Natural killer cell (primary cell): ENCODE measurements at regions not wholly inside any gene's neighbourhood (a gene's known extent, or its start where the extent isn't known, plus 50 kb on each side); places are given as distances from the start of the nearest gene placed in this dataset.

ENCODE experiments used
- ATAC-seq, 3 donors: fragments of 150-1000 bp in 2 of 3; fragments of 200-7000 bp in 1 of 3; cut with Tn5 transposase; 1 replicate in 1 of 3; 2 replicates in 2 of 3; pipeline ENCODE4 v1.10.0; 2021; ENCODE audit warnings: mild to moderate bottlenecking in 2 of 3, moderate library complexity in 2 of 3
- DNase-seq, 2 donors: peaks; one replicate each; pipeline versions ENCODE4 v3.0.0 to v3.0.0-alpha.2; 2013 to 2021; ENCODE audit warnings: mixed read lengths in 1 of 2
- H3K27ac ChIP-seq: one replicate; pipeline ENCODE4 v1.5.1; 2013; ENCODE audit warnings: mild to moderate bottlenecking, low read length
- H3K27me3 ChIP-seq: one replicate; pipeline ENCODE4 v1.6.1; 2013; ENCODE audit warnings: low read length; ENCODE audit not compliant: control insufficient read depth, insufficient read depth
- H3K36me3 ChIP-seq: one replicate; pipeline ENCODE4 v1.6.1; 2013; ENCODE audit warnings: low read length; ENCODE audit not compliant: control insufficient read depth, insufficient read depth
- H3K4me1 ChIP-seq: one replicate; pipeline ENCODE4 v1.6.1; 2013; ENCODE audit warnings: low read length; ENCODE audit not compliant: control insufficient read depth, insufficient read depth
- H3K4me3 ChIP-seq: one replicate; pipeline ENCODE4 v1.5.1; 2013; ENCODE audit warnings: low read length
- H3K9me3 ChIP-seq: one replicate; pipeline ENCODE4 v1.6.1; 2013; ENCODE audit warnings: low read length; ENCODE audit not compliant: control insufficient read depth, insufficient read depth
- H3K27ac Mint-ChIP-seq, 2 donors: one replicate each; pipeline ENCODE4 v1.8.0; 2022; ENCODE audit warnings: mild to moderate bottlenecking in 2 of 2, mixed read lengths in 2 of 2, moderate library complexity in 1 of 2
- H3K27me3 Mint-ChIP-seq, 2 donors: one replicate each; pipeline ENCODE4 v1.8.0; 2022; ENCODE audit warnings: low read depth in 2 of 2, mixed read lengths in 2 of 2
- H3K36me3 Mint-ChIP-seq: one replicate; pipeline ENCODE4 v1.8.0; 2022; ENCODE audit warnings: mixed read lengths
- H3K4me1 Mint-ChIP-seq, 2 donors: one replicate each; pipeline ENCODE4 v1.8.0; 2022; ENCODE audit warnings: mixed read lengths in 2 of 2
- H3K4me3 Mint-ChIP-seq: one replicate; pipeline ENCODE4 v1.8.0; 2022; ENCODE audit warnings: mild to moderate bottlenecking, moderate library complexity, mixed read lengths
- H3K9me3 Mint-ChIP-seq, 2 donors: one replicate each; pipeline ENCODE4 v1.8.0; 2022; ENCODE audit warnings: mixed read lengths in 2 of 2
- CTCF ChIP-seq: fragments of 200-600 bp; IDR thresholded peaks from one replicate; pipeline ENCODE4 v1.8.0; 2022; ENCODE audit warnings: antibody characterized with exemption
- WGBS: methylation state at CpG from one replicate; pipeline ENCODE4 v1.1.7; 2013; ENCODE audit warnings: missing lambda C conversion rate; ENCODE audit not compliant: insufficient coverage; 5-methylcytosine and 5-hydroxymethylcytosine counted together
- intact Hi-C: fragments of 100-400 bp; cut with micrococcal nuclease; formaldehyde crosslinking; loops from one replicate; pipeline ENCODE4 v1.14.2; 2022

- Mint-ChIP-seq H3K27me3 (peaks cover 12 to 25% of the 10 kb centered on the region in 2 donors), H3K4me3 (no peak overlapping the region), H3K9me3 (peaks cover 0 to 3% of the 10 kb centered on the region in 2 donors), H3K27ac (no peak overlapping the region), H3K36me3 (no peaks in the 10 kb centered on the region), H3K4me1 (no peaks in the 10 kb centered on the region)
- Histone ChIP-seq H3K27ac (no peak overlapping the region), H3K9me3 (no peaks in the 10 kb centered on the region), H3K4me3 (no peak overlapping the region), H3K36me3 (no peaks in the 10 kb centered on the region), H3K27me3 (no peaks in the 10 kb centered on the region), H3K4me1 (no peaks in the 10 kb centered on the region)
- DNase-seq: no peak
- 73% methylated on average over 8 of the region's 9 CpGs for WGBS
- no peak for TF ChIP-seq CTCF
- intact Hi-C loops: no loop called here
- no peak for ATAC-seq
Observed at GRCh38 chr9:135290566-135290965, 189.0 kb upstream of the PPP1R26 start.

- Mint-ChIP-seq H3K27me3 (peaks cover 12 to 25% of the 10 kb centered on the region in 2 donors), H3K4me3 (no peak overlapping the region), H3K9me3 (peaks cover 0 to 3% of the 10 kb centered on the region in 2 donors), H3K36me3 (no peaks in the 10 kb centered on the region), H3K4me1 (no peaks in the 10 kb centered on the region), H3K27ac (no peak overlapping the region)
- H3K4me3 ChIP-seq: no peak overlapping the region
- WGBS: 73% methylated on average over 17 of the region's 17 CpGs
- TF ChIP-seq CTCF: no peak
- ATAC-seq (no peak), DNase-seq (no peak)
- intact Hi-C loops: no loop called here
- H3K27me3 ChIP-seq: no peaks in the 10 kb centered on the region
- no peaks in the 10 kb centered on the region for H3K36me3 ChIP-seq
- no peaks in the 10 kb centered on the region for H3K4me1 ChIP-seq
- no peak overlapping the region for H3K27ac ChIP-seq
- no peaks in the 10 kb centered on the region for H3K9me3 ChIP-seq
Observed at GRCh38 chr9:135291165-135291564, 188.4 kb upstream of the PPP1R26 start.

GRCh38 chr9:135294836-135295235 is 184.7 kb upstream of the PPP1R26 start:
- no peaks in the 10 kb centered on the region for H3K4me1 ChIP-seq
- H3K4me3 ChIP-seq: no peak overlapping the region
- Mint-ChIP-seq H3K4me3 (no peak overlapping the region), H3K27ac (no peak overlapping the region), H3K9me3 (no peaks in the 10 kb centered on the region), H3K36me3 (no peaks in the 10 kb centered on the region), H3K27me3 (peaks cover 11 to 14% of the 10 kb centered on the region in 2 donors), H3K4me1 (no peaks in the 10 kb centered on the region)
- H3K36me3 ChIP-seq: no peaks in the 10 kb centered on the region
- DNase-seq (no peak), ATAC-seq (no peak)
- intact Hi-C loops: no loop called here
- TF ChIP-seq CTCF: no peak
- H3K27ac ChIP-seq: no peak overlapping the region
- 89% methylated on average over 11 of the region's 11 CpGs for WGBS
- H3K27me3 ChIP-seq: no peaks in the 10 kb centered on the region
- H3K9me3 ChIP-seq: no peaks in the 10 kb centered on the region

- no peak overlapping the region for H3K4me3 ChIP-seq
- WGBS: 81% methylated on average over 10 of the region's 11 CpGs
- ATAC-seq (no peak), DNase-seq (no peak)
- Mint-ChIP-seq H3K27me3 (peaks cover 6 to 11% of the 10 kb centered on the region in 2 donors), H3K36me3 (no peaks in the 10 kb centered on the region), H3K4me1 (no peaks in the 10 kb centered on the region), H3K9me3 (no peaks in the 10 kb centered on the region), H3K4me3 (no peak overlapping the region), H3K27ac (no peak overlapping the region)
- no peaks in the 10 kb centered on the region for H3K36me3 ChIP-seq
- no peaks in the 10 kb centered on the region for H3K4me1 ChIP-seq
- no peaks in the 10 kb centered on the region for H3K27me3 ChIP-seq
- intact Hi-C loops: no loop called here
- no peak for TF ChIP-seq CTCF
- H3K9me3 ChIP-seq: no peaks in the 10 kb centered on the region
- no peak overlapping the region for H3K27ac ChIP-seq
Observed at GRCh38 chr9:135295551-135296300, 183.9 kb upstream of the PPP1R26 start.
